ENCODE measurements at regions not wholly inside any gene's neighbourhood (a gene's known extent, or its start where the extent isn't known, plus 50 kb on each side); places are given as distances from the start of the nearest gene placed in this dataset.

DNA sequence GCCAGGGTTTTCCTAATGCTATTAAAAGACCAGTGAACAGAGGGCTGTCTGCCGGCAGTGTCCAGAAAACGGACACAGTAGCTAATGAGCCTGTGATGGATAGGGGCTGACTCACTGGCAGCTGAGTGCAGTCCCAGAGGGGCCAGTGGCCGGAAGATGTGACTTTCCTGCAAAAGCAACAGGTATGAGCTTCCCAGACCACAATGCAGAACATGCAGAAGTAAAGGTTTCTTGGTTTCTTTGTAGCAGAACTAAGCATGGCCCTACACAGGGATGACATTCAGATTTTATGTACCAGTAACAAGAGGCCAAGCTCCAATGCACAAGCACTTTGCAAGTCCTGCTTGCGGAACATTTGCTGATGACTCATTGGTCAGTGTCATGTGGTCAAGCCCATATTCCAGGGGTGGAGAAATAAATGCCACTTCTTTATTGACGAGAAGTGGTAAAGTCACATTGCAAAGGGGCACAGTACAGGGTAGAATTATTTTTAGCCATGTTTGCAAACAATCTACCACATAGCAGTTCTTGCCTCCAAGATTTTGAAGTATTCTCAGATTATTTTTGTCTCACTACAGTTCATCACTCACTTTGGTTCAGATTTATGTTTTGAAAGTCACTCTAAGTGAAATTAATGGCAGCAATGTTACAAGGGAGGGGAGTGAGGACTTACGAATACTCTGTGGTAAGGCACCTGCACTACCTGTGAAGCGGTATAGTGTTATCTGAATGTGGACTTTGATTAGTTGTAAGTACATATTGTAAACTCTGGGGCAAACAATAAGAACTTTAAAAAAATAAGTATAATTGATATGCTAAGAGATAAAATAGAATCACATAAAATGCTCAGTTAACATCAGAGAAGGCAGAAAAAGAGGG is 263.3 kb downstream of the ABHD5 start:
- no peak for DNase-seq

DNA sequence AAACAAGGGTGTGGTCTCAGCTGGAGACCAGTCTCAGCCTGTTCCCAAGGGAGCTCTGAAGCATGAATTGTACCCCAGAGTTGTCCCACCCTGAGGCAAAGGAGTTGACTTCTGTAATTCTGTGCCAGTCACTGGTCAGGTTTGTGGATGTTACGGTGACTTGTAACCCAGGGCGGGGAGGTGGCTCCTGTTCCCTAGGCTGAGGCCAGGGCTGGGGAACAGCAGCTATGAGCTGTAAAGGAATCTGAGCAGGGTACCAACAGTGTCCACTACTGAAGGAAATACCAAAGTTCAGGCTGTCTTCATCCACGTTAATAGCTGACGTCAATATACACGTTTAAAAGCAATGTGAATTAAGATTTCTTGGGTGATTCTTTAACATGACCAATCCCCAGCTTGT is 266.2 kb downstream of the ABHD5 start:
- no peak for DNase-seq

DNA sequence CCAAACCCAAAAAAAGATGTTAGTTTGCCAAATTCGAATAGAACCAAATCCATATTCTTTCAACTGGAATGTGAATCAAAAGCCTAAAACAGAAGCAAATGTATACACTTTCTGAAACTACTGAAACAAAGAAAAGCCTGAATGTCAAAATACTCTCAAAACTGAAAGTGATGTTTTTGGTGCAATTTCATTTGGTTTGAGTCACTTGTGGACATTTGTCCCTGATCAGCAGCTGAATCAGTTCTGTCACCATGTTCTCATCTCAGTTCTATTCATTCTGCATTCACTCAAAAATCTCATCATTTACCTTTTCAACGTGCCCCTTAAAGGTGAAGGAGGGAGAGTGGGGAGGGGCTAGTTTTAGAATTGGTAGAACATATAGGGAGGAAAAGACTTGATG is 266.8 kb downstream of the ABHD5 start:
- no peak for DNase-seq

DNA sequence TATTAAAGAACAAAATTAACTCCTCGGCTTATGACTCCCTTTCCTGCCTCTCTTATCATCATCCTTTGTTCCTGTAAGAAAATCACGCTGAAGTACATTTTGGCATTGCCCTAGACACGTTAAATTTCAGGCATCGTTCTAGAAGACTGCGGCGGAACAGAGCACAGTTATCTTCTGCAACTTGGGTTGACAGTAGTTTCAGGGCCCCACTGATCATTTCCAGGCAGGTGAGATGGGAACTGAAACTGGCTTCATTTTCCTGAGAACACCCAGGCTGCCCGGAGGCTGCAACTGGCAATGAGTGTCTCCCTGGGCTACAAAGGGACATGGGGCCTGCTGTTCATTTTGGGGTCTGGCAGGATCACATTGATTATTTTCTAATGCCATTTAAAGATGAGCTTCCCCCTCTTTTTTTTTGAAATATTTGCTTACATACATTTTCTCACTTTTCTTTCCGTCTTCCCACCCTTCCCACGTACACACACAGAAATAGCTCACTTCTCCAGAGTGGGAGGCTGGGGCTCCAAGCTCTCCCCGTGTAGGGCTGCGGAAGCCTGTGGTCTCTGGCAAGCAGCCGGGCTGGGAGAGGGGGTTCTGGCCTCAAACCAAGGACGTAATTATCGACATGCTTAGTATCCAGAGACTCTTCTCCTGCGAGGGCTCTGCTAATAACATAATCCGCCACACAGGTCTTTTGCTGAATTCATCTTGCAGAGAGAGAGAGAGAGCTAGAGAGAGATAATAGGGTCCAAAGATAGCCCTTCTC is 267.4 kb downstream of the ABHD5 start:
- no peak for DNase-seq

DNA sequence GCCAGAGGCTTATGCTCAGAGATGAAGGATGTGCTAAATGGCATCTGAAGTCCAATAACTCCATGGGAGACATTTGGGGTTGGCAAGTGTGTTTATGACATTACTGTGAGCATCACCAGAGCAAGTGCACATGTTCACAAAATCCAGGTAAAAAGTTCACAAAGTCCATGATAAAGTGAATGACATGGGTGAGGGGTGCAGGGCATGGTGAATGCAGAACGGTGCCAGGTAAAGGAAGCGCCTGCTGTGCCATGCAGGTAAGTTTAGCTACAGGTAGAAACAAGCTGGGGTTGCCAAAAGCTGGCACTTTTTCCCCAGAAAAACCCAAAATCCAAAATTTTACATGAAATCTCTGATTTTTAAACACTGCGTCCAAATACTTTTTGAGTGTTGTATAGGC is 268.2 kb downstream of the ABHD5 start:
- no peak for DNase-seq

DNA sequence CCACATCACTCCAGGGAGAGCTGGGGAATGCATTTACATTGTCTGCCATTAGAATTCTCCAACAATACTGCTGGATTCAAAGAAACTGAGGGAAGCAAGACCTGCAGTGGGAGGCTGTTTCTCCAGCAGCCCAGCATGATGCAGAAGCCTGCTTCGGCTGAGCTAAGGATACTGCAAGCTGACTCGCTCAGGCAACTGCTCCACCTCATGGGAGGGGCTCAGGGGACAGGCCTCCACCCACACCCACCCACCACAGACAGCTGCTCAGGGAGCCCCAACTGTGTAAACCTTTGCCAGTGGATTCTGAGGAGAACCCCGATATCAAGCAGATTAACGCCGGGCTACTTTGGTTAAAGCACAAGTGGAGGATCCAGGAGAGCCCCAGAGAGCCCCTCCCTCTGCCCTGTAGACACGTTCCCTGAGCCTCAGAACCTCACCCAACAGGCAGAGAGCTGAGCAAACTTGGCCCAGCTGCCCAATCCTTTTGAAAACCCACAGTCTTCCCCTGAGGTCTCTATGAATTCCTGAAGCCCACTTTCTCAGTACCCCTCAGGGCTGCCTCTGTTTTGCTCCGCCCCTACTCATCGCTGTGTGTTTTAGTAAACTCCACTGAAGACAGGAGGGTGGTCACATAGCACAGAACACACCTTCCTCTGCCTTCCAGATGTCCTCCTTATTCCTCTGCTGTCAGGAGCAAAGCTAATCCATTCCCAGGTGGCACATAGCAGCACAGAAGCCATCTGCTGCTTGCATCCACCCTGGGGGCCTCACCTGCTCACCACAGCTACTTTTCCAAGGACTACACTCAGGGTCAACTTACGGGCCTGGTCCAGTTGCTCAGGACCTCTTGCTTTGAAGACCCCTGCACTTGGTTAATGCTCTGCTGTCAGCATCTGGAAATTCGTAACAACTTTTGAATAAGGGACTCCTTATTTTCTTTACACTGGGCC is 269.0 kb downstream of the ABHD5 start:
- DNase-seq = no peak

DNA sequence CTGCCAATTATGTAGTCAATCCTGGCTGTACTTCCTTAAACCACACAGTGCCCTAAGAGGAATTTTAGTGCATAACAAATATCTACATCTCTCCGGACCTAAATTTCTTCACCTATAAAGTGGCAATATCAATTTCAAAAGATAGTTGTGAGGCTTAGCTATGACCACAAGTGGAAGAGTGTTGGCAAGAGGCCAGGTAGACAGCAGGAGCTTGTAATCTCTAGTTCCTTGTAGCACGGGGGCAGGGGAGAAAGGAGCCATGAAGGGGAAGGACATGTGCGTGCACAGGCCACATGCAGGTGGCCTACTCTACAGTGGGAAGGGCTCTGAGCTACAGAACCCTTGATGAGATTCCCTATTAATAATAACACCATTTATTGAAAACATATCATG is 269.7 kb downstream of the ABHD5 start:
- DNase-seq = no peak

DNA sequence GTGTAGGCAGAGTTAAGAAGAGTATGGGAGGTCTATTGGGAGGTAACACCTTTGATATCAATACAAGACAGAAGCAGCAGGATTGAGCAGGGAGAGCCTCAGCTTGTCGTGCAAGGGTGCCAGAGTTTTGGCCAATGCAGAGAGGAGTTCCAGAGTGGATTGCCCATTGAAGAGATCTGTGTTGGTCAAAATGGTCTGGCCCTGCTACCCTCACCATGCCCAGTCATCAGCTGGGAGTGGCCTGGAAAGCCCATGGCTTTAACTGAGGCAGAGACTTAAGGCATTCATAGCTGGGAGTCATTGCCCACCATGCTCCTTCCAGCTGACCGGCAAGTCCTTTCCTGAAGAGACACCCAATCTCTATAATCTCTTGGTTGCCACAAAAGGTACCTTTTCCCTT is 271.3 kb downstream of the ABHD5 start:
- no peak for DNase-seq

DNA sequence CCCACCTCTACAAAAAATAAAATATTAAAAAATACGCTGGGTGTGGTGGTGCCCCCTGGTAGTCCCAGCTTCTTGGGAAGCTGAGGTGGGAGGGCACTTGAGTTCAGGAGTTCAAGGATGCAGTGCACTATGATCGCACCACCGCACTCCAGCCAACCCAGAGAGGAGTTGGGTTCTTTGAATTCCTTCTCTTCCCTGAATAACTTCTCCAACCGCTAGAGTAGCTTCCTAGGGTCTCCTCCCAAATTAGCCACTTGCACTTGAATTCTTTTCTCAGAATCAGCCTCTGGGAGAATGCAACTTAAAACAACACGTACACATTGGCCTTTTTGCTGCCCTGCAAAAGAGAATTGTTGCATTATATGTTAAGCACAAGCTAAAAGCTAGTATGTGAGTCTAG is 272.5 kb downstream of the ABHD5 start:
- DNase-seq = no peak

DNA sequence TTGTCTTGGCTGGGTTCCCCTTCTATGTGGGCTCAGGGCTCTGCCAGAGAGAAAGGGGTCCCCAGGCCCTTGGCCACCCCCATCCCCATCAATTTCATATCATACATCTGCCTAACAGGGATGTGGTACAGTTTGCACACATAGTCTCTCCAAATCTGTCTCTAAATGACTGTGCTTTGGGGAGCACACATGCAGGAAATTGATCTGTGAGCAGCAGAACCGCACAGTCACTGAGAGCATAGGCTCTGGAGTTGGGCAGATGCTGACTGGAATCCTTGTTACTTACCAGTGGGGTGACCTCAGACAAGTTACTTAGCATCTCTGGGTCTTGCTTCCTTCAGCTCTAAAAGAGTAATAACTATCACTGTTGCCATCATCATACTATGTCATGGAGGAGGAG is 273.9 kb downstream of the ABHD5 start:
- DNase-seq = no peak

DNA sequence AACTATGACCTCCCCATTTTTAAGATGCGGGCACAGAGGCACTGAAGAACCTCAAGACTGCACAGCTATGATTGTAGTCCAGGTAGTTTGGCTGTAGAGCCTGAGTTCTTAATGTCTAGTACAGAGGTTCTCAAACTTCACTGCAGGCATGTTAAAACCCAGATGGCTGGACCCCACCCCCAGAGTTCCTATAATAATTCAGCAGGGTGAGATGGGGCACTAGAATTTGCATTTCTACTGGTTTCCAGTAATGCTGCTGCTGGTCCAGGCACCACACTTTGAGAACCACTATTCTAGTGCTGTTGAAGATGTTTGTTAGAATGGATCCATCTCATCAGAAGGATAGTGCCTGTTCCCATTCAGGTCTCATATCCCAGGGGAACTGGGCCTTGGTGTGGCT is 274.9 kb downstream of the ABHD5 start:
- no peak for DNase-seq

DNA sequence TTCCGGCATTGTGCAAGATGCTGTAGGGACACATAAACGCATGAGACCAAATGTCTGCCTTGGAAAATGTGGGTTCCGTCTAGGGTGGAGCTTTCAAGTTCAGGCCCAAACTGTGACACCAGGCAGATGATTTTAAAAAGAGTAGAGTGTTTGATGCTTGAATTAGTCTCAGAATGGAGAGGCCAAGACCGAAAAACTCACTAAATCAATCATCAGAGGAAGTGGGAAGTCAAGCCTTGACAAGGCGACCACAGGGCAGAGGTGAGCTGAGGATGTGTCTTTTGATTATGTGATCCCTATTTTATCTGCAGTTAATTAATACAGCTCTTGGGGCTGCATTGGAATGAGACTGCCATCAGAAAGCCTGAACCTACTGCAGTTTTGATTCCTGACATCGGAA is 275.4 kb downstream of the ABHD5 start:
- DNase-seq = no peak

DNA sequence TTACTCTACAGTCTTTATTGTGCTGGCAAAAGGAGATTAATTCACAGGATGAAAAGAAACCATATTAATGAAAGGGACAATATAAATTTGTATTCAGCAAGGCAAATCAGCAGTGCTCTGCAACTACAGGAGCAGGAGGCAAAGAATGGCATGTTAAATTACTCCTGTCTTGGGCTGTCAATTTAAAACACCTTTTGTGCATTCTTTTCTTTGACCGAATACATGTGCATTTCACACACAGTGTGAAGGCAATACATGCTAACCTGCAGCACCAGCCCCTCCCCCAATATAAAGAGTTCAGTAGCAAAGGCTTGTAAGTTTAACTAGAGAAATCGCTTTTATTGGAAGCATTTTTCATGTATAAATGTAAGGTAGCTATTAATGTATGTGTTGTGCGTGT is 275.2 kb upstream of the TOPAZ1 start:
- DNase-seq = no peak

DNA sequence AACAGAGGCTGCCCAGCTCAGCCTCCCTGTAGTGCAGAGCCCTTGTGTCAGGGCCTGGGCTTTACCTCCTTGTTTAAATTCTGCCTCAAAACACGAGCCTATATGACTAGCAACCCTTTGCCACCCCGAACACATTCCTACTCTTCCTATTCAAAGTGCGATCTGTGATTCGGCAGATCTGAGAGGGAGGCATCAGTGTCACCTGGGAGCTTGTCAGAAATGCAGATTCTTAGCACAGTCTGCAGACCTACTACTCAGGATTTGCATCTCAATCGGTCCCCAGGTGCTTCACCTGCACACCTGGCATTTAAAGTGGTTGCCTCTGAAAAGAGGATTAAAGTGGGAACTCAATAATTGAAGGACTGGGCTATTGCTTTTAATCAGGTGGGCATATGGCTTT is 273.2 kb upstream of the TOPAZ1 start:
- DNase-seq = no peak

DNA sequence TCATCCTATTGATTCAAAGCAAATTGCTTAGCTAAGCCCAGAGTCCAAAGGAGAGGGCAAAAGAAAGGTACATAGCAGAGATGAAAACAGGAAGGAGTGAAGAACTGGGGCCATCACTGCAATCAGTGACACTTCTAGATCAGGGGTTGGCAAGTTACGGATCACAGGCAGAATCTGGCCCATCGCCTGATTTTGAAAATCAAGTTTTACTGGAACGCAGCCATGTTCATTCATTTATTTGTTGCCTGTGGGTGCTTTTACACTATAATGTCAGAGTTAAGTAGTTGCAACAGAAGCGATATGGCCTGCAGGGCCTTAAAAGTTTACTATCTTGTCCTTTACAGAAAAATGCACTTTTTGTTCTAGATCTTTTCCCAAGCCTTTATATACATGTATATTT is 271.7 kb upstream of the TOPAZ1 start:
- DNase-seq = no peak

DNA sequence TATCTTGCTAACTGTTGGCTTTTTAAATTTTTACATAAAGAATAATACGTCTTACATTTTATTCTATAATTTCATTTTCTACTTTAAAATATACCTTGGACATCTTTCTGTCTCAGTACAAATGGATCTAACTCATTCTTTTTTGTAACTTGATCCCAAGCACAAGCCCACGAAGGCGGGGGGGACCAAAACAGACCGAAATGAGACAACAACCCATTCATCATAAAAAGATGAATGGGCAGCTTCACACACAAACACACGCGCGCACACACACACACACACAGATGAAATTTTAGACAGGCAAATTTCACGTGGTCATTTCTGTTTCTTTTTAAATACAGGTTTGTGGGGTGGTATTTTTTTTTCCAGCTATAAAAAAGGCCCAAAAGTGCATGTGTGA is 271.3 kb upstream of the TOPAZ1 start:
- DNase-seq = no peak

DNA sequence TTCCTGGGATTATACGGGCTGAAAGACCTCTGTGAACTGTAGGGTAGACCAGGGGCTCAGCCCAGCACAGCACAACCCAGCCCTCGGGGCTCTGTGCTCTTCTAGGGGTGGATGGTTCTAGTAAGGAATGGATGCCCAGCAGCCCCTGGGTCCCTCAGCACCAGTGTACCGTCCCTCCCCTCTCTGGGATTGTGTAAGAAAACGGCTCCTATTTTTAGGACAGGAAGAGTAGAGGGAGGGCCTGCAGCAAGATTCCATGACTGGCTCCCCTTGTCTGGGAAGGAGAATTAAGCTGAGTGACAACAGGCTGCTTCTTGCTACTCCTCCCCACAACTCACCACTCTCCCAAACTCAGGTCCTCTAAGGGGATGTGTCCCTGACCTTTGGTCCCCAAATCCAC is 270.8 kb upstream of the TOPAZ1 start:
- DNase-seq = no peak

DNA sequence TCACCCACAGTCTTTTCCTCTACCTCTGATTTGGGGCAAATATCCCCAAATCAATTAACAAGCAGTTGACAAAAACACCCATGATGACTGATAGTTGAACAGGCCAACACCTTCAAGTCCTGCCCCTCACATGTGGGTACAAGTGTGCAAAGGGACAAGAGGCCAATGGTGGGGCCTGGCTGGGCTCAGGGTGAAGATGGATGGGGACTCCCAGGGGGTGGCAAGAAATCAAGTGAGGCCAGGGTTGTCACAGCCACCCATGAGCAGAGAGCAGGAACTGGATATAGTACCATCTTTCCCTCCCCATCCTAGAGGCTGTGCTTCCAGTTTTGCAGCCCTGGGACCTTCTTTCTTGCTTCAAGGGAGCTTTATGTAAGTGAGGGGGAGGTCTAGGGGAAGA is 270.2 kb upstream of the TOPAZ1 start:
- no peak for DNase-seq

DNA sequence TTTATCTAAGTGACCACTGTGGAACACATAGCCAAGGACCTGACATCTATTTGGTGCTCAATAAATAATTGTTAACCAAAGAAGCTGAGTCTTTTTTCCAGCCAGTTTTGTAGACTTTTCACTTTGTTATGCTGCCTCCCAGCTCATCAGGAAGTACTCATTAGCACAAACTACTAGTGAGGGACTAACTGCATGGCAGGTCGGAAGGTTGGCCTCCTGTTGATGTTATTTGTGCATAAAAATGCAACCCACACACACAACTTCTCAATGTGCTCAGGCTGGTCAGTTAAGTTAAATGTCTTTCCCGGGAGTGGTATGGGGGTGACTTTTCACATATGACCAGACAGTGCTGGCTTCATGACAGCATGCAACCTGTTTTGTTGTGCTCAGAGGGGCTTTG is 263.0 kb upstream of the TOPAZ1 start:
- DNase-seq = no peak

DNA sequence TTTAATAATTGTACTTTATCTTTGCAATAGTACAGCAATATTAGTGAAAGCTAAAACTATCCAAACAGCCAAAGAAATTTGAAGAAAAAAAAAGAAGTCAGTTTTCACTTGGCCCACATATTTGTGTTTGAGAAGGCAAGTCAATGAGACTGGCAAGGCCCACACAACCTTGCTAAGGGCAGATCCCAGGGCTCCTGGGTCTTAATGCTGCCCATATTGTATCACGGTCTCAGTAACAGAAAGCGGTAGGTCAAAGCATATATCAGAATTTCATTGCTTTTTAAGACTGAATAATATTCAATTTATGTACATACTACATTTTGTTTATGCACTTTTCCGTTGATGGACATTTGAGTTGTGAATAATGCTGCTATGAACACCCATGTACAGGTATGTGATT is 262.0 kb upstream of the TOPAZ1 start:
- DNase-seq = no peak

DNA sequence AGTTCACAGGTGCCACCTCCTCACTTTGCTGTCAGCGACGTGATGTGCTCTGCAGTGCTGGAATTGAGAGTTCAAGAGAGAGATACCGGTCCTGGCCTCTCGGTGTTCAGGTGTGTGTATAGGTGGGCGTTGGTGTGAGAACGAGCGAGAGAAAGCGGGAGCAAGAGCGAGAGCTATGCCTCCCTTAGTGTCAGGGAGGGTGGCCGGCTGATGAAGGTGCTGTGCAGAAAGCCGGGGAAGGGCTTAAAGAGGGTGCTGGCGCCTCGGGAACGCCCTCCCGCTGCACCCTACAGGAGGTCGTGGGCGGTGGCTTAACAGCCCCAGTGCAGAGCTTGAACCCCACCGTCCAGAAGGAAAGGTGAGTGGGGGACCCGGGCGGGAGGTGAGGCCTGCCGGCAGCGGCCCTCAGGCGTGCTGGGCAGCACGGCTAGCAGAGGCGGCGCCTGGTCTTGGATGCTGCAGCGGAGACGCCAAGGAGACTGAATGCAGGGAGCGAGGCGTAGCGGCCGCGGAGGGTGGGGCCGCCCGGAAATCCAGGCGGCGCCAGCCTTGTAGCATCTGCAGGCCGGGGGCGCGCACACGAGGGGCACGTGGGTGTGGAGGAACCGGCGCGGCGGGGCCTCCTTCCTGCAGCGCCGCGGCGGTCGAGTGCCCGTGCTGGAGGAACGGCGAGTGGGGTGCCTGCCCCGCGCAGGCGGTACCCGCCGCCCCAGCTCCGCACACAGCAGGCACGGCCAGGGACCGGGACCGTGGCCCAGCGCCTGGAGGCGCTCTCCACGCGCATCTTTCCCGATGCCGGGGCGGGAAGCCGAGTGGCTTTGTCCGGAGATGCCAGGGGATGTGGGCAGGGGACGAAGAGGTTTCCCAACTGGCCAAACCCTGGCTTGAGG is 246.8 kb upstream of the TOPAZ1 start:
- DNase-seq = no peak
